ENCODE measurements at regions not wholly inside any gene's neighbourhood (a gene's known extent, or its start where the extent isn't known, plus 50 kb on each side); places are given as distances from the start of the nearest gene placed in this dataset.

GRCh38 chr7:115153176-115153575 lies 231.3 kb downstream of the MDFIC start:
- TF ChIP-seq EZH2 (IDR thresholded peaks at IDR 0.05) = no peak
- no peak for TF ChIP-seq CTCF (IDR thresholded peaks at IDR 0.05)
- TF ChIP-seq EZH2phosphoT487 (IDR thresholded peaks at IDR 0.05) = no peak
